ENCODE measurements at regions not wholly inside any gene's neighbourhood (a gene's known extent, or its start where the extent isn't known, plus 50 kb on each side); places are given as distances from the start of the nearest gene placed in this dataset.

DNA sequence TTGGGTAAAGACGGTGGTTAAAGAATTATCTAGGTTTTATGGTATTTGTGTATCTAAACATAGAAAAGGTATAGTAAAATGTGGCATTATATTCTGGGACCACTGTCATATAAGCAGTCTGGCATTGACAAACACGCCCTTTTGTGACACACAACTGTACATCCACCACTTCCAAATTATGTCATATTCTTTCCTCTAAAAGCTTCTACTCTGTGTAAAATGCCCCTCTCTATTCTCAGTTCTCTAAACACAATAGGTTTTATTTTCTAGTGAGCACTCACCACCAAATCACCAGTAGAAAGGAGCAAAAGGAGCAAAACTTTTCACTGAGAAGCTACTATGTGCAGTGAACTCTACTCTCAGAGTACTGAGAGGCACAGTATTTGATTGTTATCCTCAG, 88.1 kb upstream of the PIEZO2 start:
- no peak overlapping the region for H3K4me3 ChIP-seq (ENCODE audit: low read depth, low read length)
- H3K4me1 ChIP-seq (ENCODE audit: control insufficient read depth, insufficient read depth, low read length), result no peaks in the 10 kb centered on the region
- CTCF ChIA-PET, result no interaction called here
- H3K27ac ChIP-seq (ENCODE audit: extremely low read depth, low read depth, low read length), result no peak overlapping the region
- H3K36me3 ChIP-seq (ENCODE audit: control insufficient read depth in 2 of 2, insufficient read depth in 1 of 2, low read length in 2 of 2), result no peaks in the 10 kb centered on the region
- no peaks in the 10 kb centered on the region for H3K9me3 ChIP-seq (ENCODE audit: control insufficient read depth, insufficient read depth, low read depth, low read length)
- POLR2A ChIA-PET, result no interaction called here
- TF ChIP-seq, protein P1, sequence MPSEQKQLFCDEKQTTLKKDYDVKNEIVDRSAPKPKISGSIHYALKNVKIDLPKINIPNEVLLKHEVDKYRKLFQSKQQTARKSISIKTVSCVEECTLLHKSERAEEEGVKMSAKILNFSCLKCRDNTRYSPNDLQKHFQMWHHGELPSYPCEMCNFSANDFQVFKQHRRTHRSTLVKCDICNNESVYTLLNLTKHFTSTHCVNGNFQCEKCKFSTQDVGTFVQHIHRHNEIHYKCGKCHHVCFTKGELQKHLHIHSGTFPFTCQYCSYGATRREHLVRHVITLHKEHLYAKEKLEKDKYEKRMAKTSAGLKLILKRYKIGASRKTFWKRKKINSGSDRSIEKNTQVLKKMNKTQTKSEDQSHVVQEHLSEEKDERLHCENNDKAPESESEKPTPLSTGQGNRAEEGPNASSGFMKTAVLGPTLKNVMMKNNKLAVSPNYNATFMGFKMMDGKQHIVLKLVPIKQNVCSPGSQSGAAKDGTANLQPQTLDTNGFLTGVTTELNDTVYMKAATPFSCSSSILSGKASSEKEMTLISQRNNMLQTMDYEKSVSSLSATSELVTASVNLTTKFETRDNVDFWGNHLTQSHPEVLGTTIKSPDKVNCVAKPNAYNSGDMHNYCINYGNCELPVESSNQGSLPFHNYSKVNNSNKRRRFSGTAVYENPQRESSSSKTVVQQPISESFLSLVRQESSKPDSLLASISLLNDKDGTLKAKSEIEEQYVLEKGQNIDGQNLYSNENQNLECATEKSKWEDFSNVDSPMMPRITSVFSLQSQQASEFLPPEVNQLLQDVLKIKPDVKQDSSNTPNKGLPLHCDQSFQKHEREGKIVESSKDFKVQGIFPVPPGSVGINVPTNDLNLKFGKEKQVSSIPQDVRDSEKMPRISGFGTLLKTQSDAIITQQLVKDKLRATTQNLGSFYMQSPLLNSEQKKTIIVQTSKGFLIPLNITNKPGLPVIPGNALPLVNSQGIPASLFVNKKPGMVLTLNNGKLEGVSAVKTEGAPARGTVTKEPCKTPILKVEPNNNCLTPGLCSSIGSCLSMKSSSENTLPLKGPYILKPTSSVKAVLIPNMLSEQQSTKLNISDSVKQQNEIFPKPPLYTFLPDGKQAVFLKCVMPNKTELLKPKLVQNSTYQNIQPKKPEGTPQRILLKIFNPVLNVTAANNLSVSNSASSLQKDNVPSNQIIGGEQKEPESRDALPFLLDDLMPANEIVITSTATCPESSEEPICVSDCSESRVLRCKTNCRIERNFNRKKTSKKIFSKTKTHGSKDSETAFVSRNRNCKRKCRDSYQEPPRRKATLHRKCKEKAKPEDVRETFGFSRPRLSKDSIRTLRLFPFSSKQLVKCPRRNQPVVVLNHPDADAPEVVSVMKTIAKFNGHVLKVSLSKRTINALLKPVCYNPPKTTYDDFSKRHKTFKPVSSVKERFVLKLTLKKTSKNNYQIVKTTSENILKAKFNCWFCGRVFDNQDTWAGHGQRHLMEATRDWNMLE (tag by site-specific recombination; conservative IDR thresholded peaks at IDR 0.05; ENCODE audit: low read depth), result no peak
- TF ChIP-seq ZFP37 (tag by site-specific recombination; IDR thresholded peaks at IDR 0.05) (no peak), BCL11B (tag by site-specific recombination; IDR thresholded peaks at IDR 0.05; ENCODE audit: low read depth) (no peak), ZNF2 (tag by site-specific recombination; IDR thresholded peaks at IDR 0.05) (no peak), SP7 (tag by site-specific recombination; IDR thresholded peaks at IDR 0.05) (no peak), ZNF510 (tag by site-specific recombination; IDR thresholded peaks at IDR 0.05; ENCODE audit: insufficient replicate concordance) (no peak), ZFP41 (tag by site-specific recombination; IDR thresholded peaks at IDR 0.05; ENCODE audit: borderline replicate concordance) (no peak), ZNF623 (tag by site-specific recombination; IDR thresholded peaks at IDR 0.05) (no peak), ZNF302 (tag by site-specific recombination; IDR thresholded peaks at IDR 0.05; ENCODE audit: low read depth) (no peak)
- TF ChIP-seq, protein P2, sequence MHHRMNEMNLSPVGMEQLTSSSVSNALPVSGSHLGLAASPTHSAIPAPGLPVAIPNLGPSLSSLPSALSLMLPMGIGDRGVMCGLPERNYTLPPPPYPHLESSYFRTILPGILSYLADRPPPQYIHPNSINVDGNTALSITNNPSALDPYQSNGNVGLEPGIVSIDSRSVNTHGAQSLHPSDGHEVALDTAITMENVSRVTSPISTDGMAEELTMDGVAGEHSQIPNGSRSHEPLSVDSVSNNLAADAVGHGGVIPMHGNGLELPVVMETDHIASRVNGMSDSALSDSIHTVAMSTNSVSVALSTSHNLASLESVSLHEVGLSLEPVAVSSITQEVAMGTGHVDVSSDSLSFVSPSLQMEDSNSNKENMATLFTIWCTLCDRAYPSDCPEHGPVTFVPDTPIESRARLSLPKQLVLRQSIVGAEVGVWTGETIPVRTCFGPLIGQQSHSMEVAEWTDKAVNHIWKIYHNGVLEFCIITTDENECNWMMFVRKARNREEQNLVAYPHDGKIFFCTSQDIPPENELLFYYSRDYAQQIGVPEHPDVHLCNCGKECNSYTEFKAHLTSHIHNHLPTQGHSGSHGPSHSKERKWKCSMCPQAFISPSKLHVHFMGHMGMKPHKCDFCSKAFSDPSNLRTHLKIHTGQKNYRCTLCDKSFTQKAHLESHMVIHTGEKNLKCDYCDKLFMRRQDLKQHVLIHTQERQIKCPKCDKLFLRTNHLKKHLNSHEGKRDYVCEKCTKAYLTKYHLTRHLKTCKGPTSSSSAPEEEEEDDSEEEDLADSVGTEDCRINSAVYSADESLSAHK (tag by site-specific recombination; IDR thresholded peaks at IDR 0.05), result no peak
- TF ChIP-seq, protein P3, sequence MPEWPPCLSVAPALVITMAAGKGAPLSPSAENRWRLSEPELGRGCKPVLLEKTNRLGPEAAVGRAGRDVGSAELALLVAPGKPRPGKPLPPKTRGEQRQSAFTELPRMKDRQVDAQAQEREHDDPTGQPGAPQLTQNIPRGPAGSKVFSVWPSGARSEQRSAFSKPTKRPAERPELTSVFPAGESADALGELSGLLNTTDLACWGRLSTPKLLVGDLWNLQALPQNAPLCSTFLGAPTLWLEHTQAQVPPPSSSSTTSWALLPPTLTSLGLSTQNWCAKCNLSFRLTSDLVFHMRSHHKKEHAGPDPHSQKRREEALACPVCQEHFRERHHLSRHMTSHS (tag by site-specific recombination; IDR thresholded peaks at IDR 0.05), result no peak
- TF ChIP-seq, protein P4, sequence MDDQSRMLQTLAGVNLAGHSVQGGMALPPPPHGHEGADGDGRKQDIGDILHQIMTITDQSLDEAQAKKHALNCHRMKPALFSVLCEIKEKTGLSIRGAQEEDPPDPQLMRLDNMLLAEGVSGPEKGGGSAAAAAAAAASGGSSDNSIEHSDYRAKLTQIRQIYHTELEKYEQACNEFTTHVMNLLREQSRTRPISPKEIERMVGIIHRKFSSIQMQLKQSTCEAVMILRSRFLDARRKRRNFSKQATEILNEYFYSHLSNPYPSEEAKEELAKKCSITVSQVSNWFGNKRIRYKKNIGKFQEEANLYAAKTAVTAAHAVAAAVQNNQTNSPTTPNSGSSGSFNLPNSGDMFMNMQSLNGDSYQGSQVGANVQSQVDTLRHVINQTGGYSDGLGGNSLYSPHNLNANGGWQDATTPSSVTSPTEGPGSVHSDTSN (CRISPR knock-in tag; IDR thresholded peaks at IDR 0.05), result no peak

DNA sequence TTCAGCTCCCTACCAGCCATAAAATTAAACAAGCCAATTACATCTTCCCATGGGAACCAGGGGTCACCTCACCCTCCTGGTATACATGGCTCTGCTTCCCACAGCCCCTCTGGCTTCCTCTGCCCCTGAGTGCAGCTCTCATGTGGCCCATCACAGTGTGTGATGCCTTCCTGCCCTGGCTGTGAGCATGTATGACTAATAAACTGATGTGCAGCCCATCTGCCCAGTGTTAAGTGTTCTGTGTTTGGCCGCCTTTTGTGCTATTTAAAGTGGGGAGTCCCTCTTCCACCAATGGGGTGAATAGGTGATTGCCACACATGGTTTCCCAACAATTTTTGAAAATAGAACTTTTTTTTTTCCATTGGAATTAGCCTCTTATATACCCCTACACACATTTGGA, 87.7 kb upstream of the PIEZO2 start:
- Histone ChIP-seq H3K27ac (ENCODE audit: extremely low read depth, low read depth, low read length) (no peak overlapping the region), H3K4me3 (ENCODE audit: low read depth, low read length) (no peak overlapping the region), H3K9me3 (ENCODE audit: control insufficient read depth, insufficient read depth, low read depth, low read length) (no peaks in the 10 kb centered on the region), H3K4me1 (ENCODE audit: control insufficient read depth, insufficient read depth, low read length) (no peaks in the 10 kb centered on the region), H3K36me3 (ENCODE audit: control insufficient read depth in 2 of 2, insufficient read depth in 1 of 2, low read length in 2 of 2) (no peaks in the 10 kb centered on the region)
- TF ChIP-seq ZNF544 (tag by site-specific recombination; IDR thresholded peaks at IDR 0.05) (no peak), ZNF585B (tag by site-specific recombination; IDR thresholded peaks at IDR 0.05) (no peak), ZBTB1 (tag by site-specific recombination; IDR thresholded peaks at IDR 0.05) (no peak)
- ChIA-PET CTCF (no interaction called here), POLR2A (no interaction called here)
